H1 (cell line): ENCODE measurements at regions not wholly inside any gene's neighbourhood (a gene's known extent, or its start where the extent isn't known, plus 50 kb on each side); places are given as distances from the start of the nearest gene placed in this dataset.
A peak's percentile ranks its signal among the peaks of the same experiment; 100 is the strongest.

Source experiments
- CTCF ChIA-PET: fragments of 300-600 bp; sonication (Branson Sonifier 250); formaldehyde crosslinking; loops from one replicate; lab custom pipeline; 2021; ENCODE audit not compliant: partially characterized antibody; lab: Charles Lee
- POLR2A ChIA-PET: fragments of 300-600 bp; sonication (Branson Sonifier 250); formaldehyde crosslinking; loops from one replicate; lab custom pipeline; 2021; ENCODE audit warnings: inconsistent platforms; ENCODE audit not compliant: partially characterized antibody; lab: Charles Lee
- DNase-seq, 2 experiments: peaks; one replicate each; pipeline versions ENCODE4 v3.0.0 to v3.0.0-alpha.2; 2010 to 2022; ENCODE audit warnings: low spot score in 2 of 2, low read depth in 1 of 2, mixed read lengths in 1 of 2
- FAIRE-seq: peaks from 2 replicates; lab custom pipeline; 2011; peaks lifted over from hg19 to GRCh38; lab: Jason Lieb, UNC
- H2AFZ ChIP-seq: 2 replicates; pipeline ENCODE4 v1.8.1; 2012; ENCODE audit warnings: low read length, inconsistent platforms
- H2AK5ac ChIP-seq: 2 replicates; pipeline ENCODE4 v1.6.1; 2013; ENCODE audit warnings: low read depth, low read length
- H2BK120ac ChIP-seq: replicated peaks from 2 replicates; pipeline ENCODE3; 2013; ENCODE audit warnings: low read depth, low read length, inconsistent platforms
- H2BK12ac ChIP-seq: 2 replicates; pipeline ENCODE4 v1.6.1; 2013; ENCODE audit warnings: low read depth, low read length
- H2BK15ac ChIP-seq: 2 replicates; pipeline ENCODE4 v1.6.1; 2013; ENCODE audit warnings: low read length
- H2BK20ac ChIP-seq: 2 replicates; pipeline ENCODE4 v1.6.1; 2013; ENCODE audit warnings: low read length
- H2BK5ac ChIP-seq: 2 replicates; pipeline ENCODE4 v1.6.1; 2013; ENCODE audit warnings: low read depth, low read length
- H3K14ac ChIP-seq: 2 replicates; pipeline ENCODE4 v1.6.1; 2013; ENCODE audit warnings: inconsistent platforms; ENCODE audit not compliant: insufficient read length
- H3K18ac ChIP-seq: 2 replicates; pipeline ENCODE4 v1.6.1; 2013; ENCODE audit warnings: low read length; ENCODE audit errors: extremely low read depth
- H3K23ac ChIP-seq: 2 replicates; pipeline ENCODE4 v1.6.1; 2013; ENCODE audit warnings: inconsistent platforms; ENCODE audit not compliant: insufficient read length
- H3K23me2 ChIP-seq: 2 replicates; pipeline ENCODE4 v1.6.1; 2013; ENCODE audit warnings: low read depth, low read length
- H3K27ac ChIP-seq: 2 replicates; pipeline ENCODE4 v1.6.1; 2011; ENCODE audit warnings: low read depth, low read length, inconsistent platforms
- H3K27me3 ChIP-seq, 4 experiments: replicated peaks in 1 of 4; 1 replicate in 1 of 4; 2 replicates in 3 of 4; pipeline versions ENCODE4 v1.6.1 to v1.8.1; 2011 to 2013; ENCODE audit warnings: low read length in 3 of 4, mild to moderate bottlenecking in 3 of 4, inconsistent platforms in 2 of 4, mixed read lengths in 2 of 4, moderate library complexity in 1 of 4; ENCODE audit not compliant: control insufficient read depth in 3 of 4, insufficient read depth in 3 of 4; ENCODE audit errors: extremely low read depth in 1 of 4
- H3K36me3 ChIP-seq, 4 experiments: 2 replicates each; pipeline versions ENCODE4 v1.6.1 to v1.8.1; 2011 to 2013; ENCODE audit warnings: mild to moderate bottlenecking in 4 of 4, low read length in 3 of 4, moderate library complexity in 2 of 4, control low read depth in 1 of 4, inconsistent platforms in 1 of 4; ENCODE audit not compliant: insufficient read depth in 4 of 4, control insufficient read depth in 2 of 4
- H3K4ac ChIP-seq: replicated peaks from 2 replicates; pipeline ENCODE3; 2013; ENCODE audit warnings: low read length, low read depth, mixed read lengths, inconsistent platforms; ENCODE audit not compliant: insufficient read length
- H3K4me1 ChIP-seq, 4 experiments: replicated peaks in 1 of 4; 1 replicate in 1 of 4; 2 replicates in 3 of 4; pipeline versions ENCODE4 v1.6.1 to v1.8.1; 2011 to 2013; ENCODE audit warnings: low read length in 3 of 4, inconsistent platforms in 2 of 4, mixed read lengths in 1 of 4; ENCODE audit not compliant: insufficient read depth in 4 of 4, control insufficient read depth in 3 of 4
- H3K4me2 ChIP-seq, 2 experiments: 2 replicates each; pipeline versions ENCODE4 v1.6.1 to v1.8.1; 2011 to 2013; ENCODE audit warnings: low read depth in 2 of 2, low read length in 2 of 2, control low read depth in 1 of 2, inconsistent platforms in 1 of 2, mild to moderate bottlenecking in 1 of 2; ENCODE audit not compliant: insufficient read depth in 1 of 2
- H3K4me3 ChIP-seq, 4 experiments: fragments of 200-600, 300-600 bp in 1 of 4; sonication (generic), shearing (Covaris generic), sonication (Bioruptor Twin) in 1 of 4; 2 replicates each; pipeline versions ENCODE4 v1.5.1 to v1.8.1; 2011 to 2016; ENCODE audit warnings: low read length in 4 of 4, low read depth in 3 of 4, control low read depth in 2 of 4, inconsistent platforms in 2 of 4, mild to moderate bottlenecking in 2 of 4, mixed read lengths in 1 of 4, moderate library complexity in 1 of 4; ENCODE audit not compliant: insufficient read depth in 2 of 4; ENCODE audit errors: extremely low read depth in 1 of 4
- H3K56ac ChIP-seq: replicated peaks from 2 replicates; pipeline ENCODE3; 2013; ENCODE audit warnings: low read depth, mild to moderate bottlenecking, mixed read lengths, low read length, inconsistent platforms; ENCODE audit not compliant: insufficient read length
- H3K79me1 ChIP-seq: 2 replicates; pipeline ENCODE4 v1.6.1; 2013; ENCODE audit warnings: low read depth, low read length, control low read depth
- H3K79me2 ChIP-seq, 2 experiments: 2 replicates each; pipeline versions ENCODE4 v1.6.1 to v1.8.1; 2012 to 2013; ENCODE audit warnings: low read length in 2 of 2, mild to moderate bottlenecking in 2 of 2, inconsistent platforms in 1 of 2; ENCODE audit not compliant: insufficient read depth in 2 of 2, control insufficient read depth in 1 of 2
- H3K9ac ChIP-seq, 4 experiments: replicated peaks in 1 of 4; 1 replicate in 1 of 4; 2 replicates in 3 of 4; pipeline versions ENCODE4 v1.6.1 to v1.8.1; 2011 to 2013; ENCODE audit warnings: low read depth in 3 of 4, low read length in 3 of 4, control low read depth in 2 of 4, mild to moderate bottlenecking in 2 of 4, moderate library complexity in 2 of 4, inconsistent platforms in 1 of 4; ENCODE audit errors: extremely low read depth in 1 of 4
- H3K9me3 ChIP-seq, 2 experiments: 2 replicates each; pipeline versions ENCODE4 v1.6.1 to v1.8.1; 2012 to 2013; ENCODE audit warnings: mild to moderate bottlenecking in 2 of 2, moderate library complexity in 2 of 2, control low read depth in 1 of 2, inconsistent platforms in 1 of 2, low read depth in 1 of 2, low read length in 1 of 2, mixed read lengths in 1 of 2; ENCODE audit not compliant: insufficient read depth in 2 of 2
- H4K20me1 ChIP-seq, 2 experiments: replicated peaks in 1 of 2; 2 replicates each; pipeline versions ENCODE3 to v1.8.1; 2011 to 2013; ENCODE audit warnings: inconsistent platforms in 2 of 2, low read length in 2 of 2, mild to moderate bottlenecking in 1 of 2; ENCODE audit not compliant: insufficient read depth in 2 of 2, control insufficient read depth in 1 of 2
- H4K5ac ChIP-seq: 2 replicates; pipeline ENCODE4 v1.6.1; 2013; ENCODE audit warnings: low read length, low read depth, mixed read lengths, inconsistent platforms; ENCODE audit not compliant: insufficient read length
- H4K8ac ChIP-seq: 2 replicates; pipeline ENCODE4 v1.8.0; 2013; ENCODE audit warnings: mild to moderate bottlenecking, moderate library complexity, low read length, inconsistent platforms; ENCODE audit not compliant: insufficient read depth; ENCODE audit errors: extremely low read depth
- H4K91ac ChIP-seq: replicated peaks from 2 replicates; pipeline ENCODE3; 2013; ENCODE audit warnings: low read length, mixed read lengths, inconsistent platforms; ENCODE audit not compliant: insufficient read length
- ATF2 ChIP-seq: IDR thresholded peaks from 2 replicates; pipeline ENCODE4 v1.6.1; 2012; ENCODE audit warnings: low read length, inconsistent platforms
- BRCA1 ChIP-seq: IDR thresholded peaks from 2 replicates; pipeline ENCODE4 v1.6.1; 2012; ENCODE audit warnings: low read depth, low read length, improper control_type of control experiment
- CBX8 ChIP-seq: fragments of 300-800, 300-1000 bp; sonication (generic); IDR thresholded peaks from 2 replicates; pipeline ENCODE4 v1.7.1; 2016; ENCODE audit warnings: low read depth, low read length, borderline replicate concordance
- CEBPB ChIP-seq: IDR thresholded peaks from 2 replicates; pipeline ENCODE4 v1.6.1; 2012; ENCODE audit warnings: low read depth, low read length
- CTBP2 ChIP-seq: IDR thresholded peaks from 2 replicates; pipeline ENCODE4 v1.7.0; 2011; ENCODE audit warnings: borderline replicate concordance, mild to moderate bottlenecking, moderate library complexity, mixed read lengths, low read length; ENCODE audit not compliant: insufficient read depth, insufficient read length
- FOSL1 ChIP-seq: IDR thresholded peaks from 2 replicates; pipeline ENCODE4 v1.6.1; 2011; ENCODE audit warnings: mild to moderate bottlenecking, low read depth, low read length, moderate library complexity; ENCODE audit not compliant: insufficient read depth
- KDM1A ChIP-seq: fragments of 200-600, 300-600 bp; sonication (generic); IDR thresholded peaks from 2 replicates; pipeline ENCODE4 v1.7.1; 2016; ENCODE audit warnings: mild to moderate bottlenecking, low read length, borderline replicate concordance
- KDM4A ChIP-seq: IDR thresholded peaks from one replicate; pipeline ENCODE4 v1.7.1; 2012; ENCODE audit warnings: low read depth, mild to moderate bottlenecking, moderate library complexity, low read length, inconsistent platforms; ENCODE audit not compliant: severe bottlenecking
- POLR2A ChIP-seq, 2 experiments: IDR thresholded peaks; 1 replicate in 1 of 2; 2 replicates in 1 of 2; pipeline ENCODE4 v1.6.1; 2011; ENCODE audit warnings: low read depth in 2 of 2, low read length in 2 of 2, mild to moderate bottlenecking in 2 of 2; ENCODE audit errors: control extremely low read depth in 1 of 2
- RXRA ChIP-seq: IDR thresholded peaks from 2 replicates; pipeline ENCODE4 v1.6.1; 2011; ENCODE audit warnings: low read depth, mild to moderate bottlenecking, low read length, moderate library complexity; ENCODE audit not compliant: insufficient read depth
- SP4 ChIP-seq: IDR thresholded peaks from 2 replicates; pipeline ENCODE4 v1.6.1; 2012; ENCODE audit warnings: low read length, inconsistent platforms
- TEAD4 ChIP-seq: IDR thresholded peaks from 2 replicates; pipeline ENCODE4 v1.6.1; 2012; ENCODE audit warnings: low read depth, low read length, inconsistent platforms, mixed read lengths
- WGBS, 2 experiments: shearing (Covaris generic) in 1 of 2; methylation state at CpG; one replicate each; pipeline versions ENCODE4 v1.1.6 to v1.1.7; 2013 to 2015; ENCODE audit warnings: low lambda C conversion rate in 2 of 2, mixed read lengths in 2 of 2, inconsistent platforms in 1 of 2, low coverage in 1 of 2, missing lambda C conversion rate in 1 of 2; ENCODE audit not compliant: insufficient replicate concordance in 2 of 2, insufficient coverage in 1 of 2, insufficient read length in 1 of 2; ENCODE audit errors: extremely low coverage in 1 of 2, missing lambda C conversion rate in 1 of 2; 5-methylcytosine and 5-hydroxymethylcytosine counted together

GRCh38 chr6:156598071-156598854 lies 178.9 kb upstream of the ARID1B start:
- no peak for FAIRE-seq
- no peaks in the 10 kb centered on the region for H3K23me2 ChIP-seq
- H3K4me3 ChIP-seq, result no peak overlapping the region
- H2AFZ ChIP-seq, result peak overlapping the region; percentile 51; the same call in 1 of the 2 replicates
- H3K56ac ChIP-seq, result no peak overlapping the region
- H4K91ac ChIP-seq, result no peak overlapping the region
- no peaks in the 10 kb centered on the region for H4K20me1 ChIP-seq
- H3K36me3 ChIP-seq, result no peaks in the 10 kb centered on the region
- POLR2A ChIA-PET, result no interaction called here
- H3K18ac ChIP-seq, result no peak overlapping the region
- H3K4me2 ChIP-seq, result no peak overlapping the region
- WGBS, 2 experiments, result 81% methylated on average over 21 of the region's 22 CpGs; no CpG with 5 or more reads in 1 of the 2 experiments
- 0 out of 4 replicates have a peak, but pooled peaks cover 0 to under 1% of the 10 kb centered on the region in 2 experiments for H3K9me3 ChIP-seq
- CTCF ChIA-PET, result no interaction called here
- no peak overlapping the region for H2BK12ac ChIP-seq
- H2AK5ac ChIP-seq, result no peak overlapping the region
- peaks cover 0 to 3% (median 0%) of the 10 kb centered on the region in 4 experiments; a peak in 1 of 7 replicates for H3K4me1 ChIP-seq
- H4K8ac ChIP-seq, result no peak overlapping the region
- no peaks in the 10 kb centered on the region for H3K79me1 ChIP-seq
- H2BK20ac ChIP-seq, result no peak overlapping the region
- no peak overlapping the region for H3K27ac ChIP-seq
- H4K5ac ChIP-seq, result no peak overlapping the region
- H2BK5ac ChIP-seq, result no peak overlapping the region
- no peaks in the 10 kb centered on the region for H3K79me2 ChIP-seq
- no peak for DNase-seq
- no peak overlapping the region for H3K9ac ChIP-seq
- no peak overlapping the region for H2BK15ac ChIP-seq
- TF ChIP-seq CEBPB (no peak), BRCA1 (no peak), SP4 (no peak), CTBP2 (no peak), RXRA (no peak), TEAD4 (no peak), KDM4A (no peak), CBX8 (no peak), FOSL1 (no peak), KDM1A (no peak), ATF2 (no peak), POLR2A (IDR thresholded peaks at IDR 0.05; ENCODE audit: control extremely low read depth in 1 of 2, low read depth in 2 of 2, low read length in 2 of 2) (no peak)
- TF ChIP-seq, all 59 proteins: peak for 0
- Histone ChIP-seq H2BK120ac (no peak overlapping the region), H3K14ac (no peak overlapping the region), H3K27me3 (no peaks in the 10 kb centered on the region; a peak in 1 of 7 replicates), H3K23ac (no peak overlapping the region), H3K4ac (no peak overlapping the region)
